Adrenal gland (tissue), 9 donors: ENCODE measurements at regions not wholly inside any gene's neighbourhood (a gene's known extent, or its start where the extent isn't known, plus 50 kb on each side); places are given as distances from the start of the nearest gene placed in this dataset.

ENCODE experiments used
- DNase-seq, 7 donors: peaks; one replicate each; pipeline ENCODE4 v3.0.0-alpha.2; 2019 to 2020
- H3K27ac ChIP-seq, 5 donors: fragments of 200-600 bp; sonication (generic) in 4 of 5; 1 replicate in 3 of 5; 2 replicates in 2 of 5; pipeline versions ENCODE4 v1.5.1 to v1.8.0; 2016 to 2020; ENCODE audit warnings: mild to moderate bottlenecking in 1 of 5
- H3K27me3 ChIP-seq: fragments of 200-600 bp; 2 replicates; pipeline ENCODE4 v1.8.0; 2021
- H3K36me3 ChIP-seq, 2 donors: fragments of 200-600 bp; replicated peaks in 1 of 2; 1 replicate in 1 of 2; 2 replicates in 1 of 2; pipeline versions ENCODE4 v1.5.1 to v1.8.0; 2018 to 2022
- H3K4me1 ChIP-seq, 2 donors: fragments of 200-600 bp; replicated peaks in 1 of 2; 1 replicate in 1 of 2; 2 replicates in 1 of 2; pipeline versions ENCODE4 v1.5.1 to v1.8.0; 2018 to 2021
- H3K4me3 ChIP-seq, 4 donors: fragments of 200-600 bp; sonication (generic) in 3 of 4; one replicate each; pipeline ENCODE4 v1.5.1; 2016 to 2018
- H3K9me3 ChIP-seq, 3 donors: fragments of 200-600 bp; sonication (generic) in 1 of 3; replicated peaks in 1 of 3; 1 replicate in 2 of 3; 2 replicates in 1 of 3; pipeline versions ENCODE4 v1.5.1 to v1.8.0; 2016 to 2021
- POLR2A ChIP-seq, 2 donors: fragments of 450-650 bp; IDR thresholded peaks; one replicate each; pipeline ENCODE4 v1.6.1; 2017; ENCODE audit warnings: antibody characterized with exemption in 2 of 2, mild to moderate bottlenecking in 2 of 2, moderate library complexity in 1 of 2
- WGBS, 4 donors: extraction: QIAGEN DNeasy Blood & Tissue Kit in 2 of 4; methylation state at CpG; one replicate each; pipeline versions ENCODE4 v1.1.5 to v1.1.7; 2013 to 2017; 5-methylcytosine and 5-hydroxymethylcytosine counted together
- intact Hi-C, 2 donors: fragments of 100-400 bp; cut with DNase I; formaldehyde crosslinking; loops; one replicate each; pipeline versions ENCODE4 v1.14.1 to v1.15.0; 2022 to 2023
- TF ChIP-seq, protein P1 (sequence below), 6 experiments: fragments of 450-650 bp in 4 of 6; fragments of 200-600 bp in 2 of 6; sonication (generic) in 1 of 6; IDR thresholded peaks; 1 replicate in 5 of 6; 2 replicates in 1 of 6; pipeline versions ENCODE4 v1.5.1 to v1.8.0; 2016 to 2021; ENCODE audit warnings: antibody characterized with exemption in 6 of 6, mild to moderate bottlenecking in 2 of 6, moderate library complexity in 1 of 6
- donor health status: healthy with polysubstance abuse.
- donor health status: Bipolar disorder and iron deficiency.
- donor health status: DM: yes; HTN: yes; CAD: no.
- donor health status: DM: no; HTN: no; CAD: no.
- donor health status: DM: no; HTN: no; CAD: no.

DNA sequence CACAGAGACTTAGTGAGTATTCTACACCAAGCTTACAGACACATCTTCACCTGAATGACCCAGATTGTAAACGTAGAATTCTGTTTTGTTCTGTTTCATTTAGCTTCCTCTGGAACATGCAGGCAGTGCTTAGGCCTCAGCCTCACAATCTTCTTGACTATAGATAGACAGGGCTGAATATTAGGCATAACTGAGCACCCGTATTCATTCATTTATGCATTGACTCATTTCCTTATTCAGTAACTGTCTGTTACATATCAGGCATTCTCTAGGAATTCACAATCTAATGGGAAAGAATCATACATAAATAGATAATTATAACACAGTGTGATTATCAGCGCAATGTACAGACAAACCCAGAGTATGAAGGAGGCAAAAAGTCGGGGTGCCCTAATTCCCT lies 124.9 kb upstream of the ETAA1 start:
- no peaks in the 10 kb centered on the region for H3K27me3 ChIP-seq
- no peaks in the 10 kb centered on the region for H3K9me3 ChIP-seq
- H3K36me3 ChIP-seq = no peaks in the 10 kb centered on the region
- WGBS, 4 donors = 90 to 92% (median 92%) methylated on average over 4 of the region's 4 CpGs
- no peak overlapping the region for H3K4me3 ChIP-seq
- H3K4me1 ChIP-seq = no peaks in the 10 kb centered on the region
- intact Hi-C loops = no loop called here
- H3K27ac ChIP-seq = no peak overlapping the region
- DNase-seq = no peak
- TF ChIP-seq, protein P1, sequence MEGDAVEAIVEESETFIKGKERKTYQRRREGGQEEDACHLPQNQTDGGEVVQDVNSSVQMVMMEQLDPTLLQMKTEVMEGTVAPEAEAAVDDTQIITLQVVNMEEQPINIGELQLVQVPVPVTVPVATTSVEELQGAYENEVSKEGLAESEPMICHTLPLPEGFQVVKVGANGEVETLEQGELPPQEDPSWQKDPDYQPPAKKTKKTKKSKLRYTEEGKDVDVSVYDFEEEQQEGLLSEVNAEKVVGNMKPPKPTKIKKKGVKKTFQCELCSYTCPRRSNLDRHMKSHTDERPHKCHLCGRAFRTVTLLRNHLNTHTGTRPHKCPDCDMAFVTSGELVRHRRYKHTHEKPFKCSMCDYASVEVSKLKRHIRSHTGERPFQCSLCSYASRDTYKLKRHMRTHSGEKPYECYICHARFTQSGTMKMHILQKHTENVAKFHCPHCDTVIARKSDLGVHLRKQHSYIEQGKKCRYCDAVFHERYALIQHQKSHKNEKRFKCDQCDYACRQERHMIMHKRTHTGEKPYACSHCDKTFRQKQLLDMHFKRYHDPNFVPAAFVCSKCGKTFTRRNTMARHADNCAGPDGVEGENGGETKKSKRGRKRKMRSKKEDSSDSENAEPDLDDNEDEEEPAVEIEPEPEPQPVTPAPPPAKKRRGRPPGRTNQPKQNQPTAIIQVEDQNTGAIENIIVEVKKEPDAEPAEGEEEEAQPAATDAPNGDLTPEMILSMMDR (IDR thresholded peaks at IDR 0.05) = no peak
- no peak for TF ChIP-seq POLR2A (IDR thresholded peaks at IDR 0.05)

DNA sequence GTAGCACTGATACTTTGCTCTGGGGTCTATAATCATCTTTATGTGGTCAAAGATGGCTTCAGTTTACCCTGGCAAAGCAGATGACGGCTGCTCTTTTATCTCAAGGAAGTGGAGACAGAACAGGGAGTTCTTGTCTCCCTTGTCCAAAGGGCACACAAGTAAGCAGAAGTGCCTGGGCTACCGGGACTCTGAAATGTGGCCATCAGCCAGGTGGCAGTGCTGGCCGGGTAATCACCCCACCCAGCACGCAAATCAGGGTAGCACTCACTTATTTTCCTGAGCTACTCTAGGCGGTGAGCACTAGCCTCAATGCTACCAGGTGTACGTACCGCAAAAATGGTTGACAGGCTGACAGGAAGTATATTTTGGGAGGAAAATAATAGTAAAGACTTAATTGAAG lies 119.7 kb upstream of the ETAA1 start:
- Histone ChIP-seq H3K4me1 (no peaks in the 10 kb centered on the region), H3K4me3 (no peak overlapping the region), H3K27ac (no peak overlapping the region), H3K9me3 (no peaks in the 10 kb centered on the region), H3K36me3 (no peaks in the 10 kb centered on the region), H3K27me3 (no peaks in the 10 kb centered on the region)
- intact Hi-C loops = no loop called here
- WGBS, 4 donors = 74 to 84% (median 84%) methylated on average over 7 of the region's 7 CpGs
- TF ChIP-seq, protein P1 (IDR thresholded peaks at IDR 0.05) = no peak
- TF ChIP-seq POLR2A (IDR thresholded peaks at IDR 0.05) = no peak
- no peak for DNase-seq

DNA sequence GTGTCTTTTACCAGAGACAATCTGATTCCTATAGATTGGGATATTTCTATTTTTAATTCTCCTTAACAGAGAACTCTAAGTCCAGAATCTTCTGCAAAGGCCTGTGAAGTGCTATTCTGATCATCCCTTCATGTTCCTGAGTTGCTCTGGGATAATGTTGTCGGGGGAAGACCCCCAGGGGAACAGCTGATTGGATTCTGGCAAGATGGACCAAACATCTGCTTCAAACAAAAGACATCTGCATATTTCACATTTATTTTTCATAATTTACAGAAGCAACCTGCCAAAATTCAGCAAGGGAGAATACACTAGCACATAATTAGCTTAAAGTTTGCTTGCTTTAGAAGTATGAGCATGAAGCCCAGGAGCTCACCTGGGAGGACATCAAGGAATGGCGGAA lies 116.0 kb upstream of the ETAA1 start:
- intact Hi-C loops = no loop called here
- DNase-seq = no peak
- no peaks in the 10 kb centered on the region for H3K4me1 ChIP-seq
- WGBS, 4 donors = 82 to 85% (median 83%) methylated on average over 2 of the region's 2 CpGs
- no peak for TF ChIP-seq POLR2A (IDR thresholded peaks at IDR 0.05)
- TF ChIP-seq, protein P1 (IDR thresholded peaks at IDR 0.05) = no peak
- no peak overlapping the region for H3K27ac ChIP-seq
- no peaks in the 10 kb centered on the region for H3K9me3 ChIP-seq
- no peaks in the 10 kb centered on the region for H3K36me3 ChIP-seq
- no peaks in the 10 kb centered on the region for H3K27me3 ChIP-seq
- no peak overlapping the region for H3K4me3 ChIP-seq

DNA sequence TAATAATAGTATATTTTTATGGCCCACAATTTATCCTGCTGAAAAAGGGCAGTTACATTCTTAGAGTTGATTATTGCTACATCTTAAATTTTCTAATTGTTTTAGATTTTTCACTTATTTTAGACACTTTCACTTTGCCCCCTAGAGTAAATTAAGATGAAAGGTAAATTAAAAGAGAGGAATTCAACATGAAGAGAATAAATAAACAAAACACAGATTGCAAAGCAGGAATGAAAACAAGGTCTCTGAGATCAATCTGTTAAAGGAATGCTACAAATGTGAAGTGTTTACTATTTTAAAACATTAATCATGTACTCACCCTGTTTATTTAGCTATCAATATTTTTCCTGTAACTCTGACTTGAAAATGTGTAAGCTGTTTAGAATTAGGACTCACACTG lies 113.5 kb upstream of the ETAA1 start:
- Histone ChIP-seq H3K4me1 (no peaks in the 10 kb centered on the region), H3K27me3 (no peaks in the 10 kb centered on the region), H3K36me3 (no peaks in the 10 kb centered on the region), H3K4me3 (no peak overlapping the region), H3K27ac (no peak overlapping the region), H3K9me3 (no peaks in the 10 kb centered on the region)
- no peak for DNase-seq
- TF ChIP-seq, protein P1 (IDR thresholded peaks at IDR 0.05) = no peak
- TF ChIP-seq POLR2A (IDR thresholded peaks at IDR 0.05) = no peak
- intact Hi-C loops = no loop called here
